ENCODE measurements at regions not wholly inside any gene's neighbourhood (a gene's known extent, or its start where the extent isn't known, plus 50 kb on each side); places are given as distances from the start of the nearest gene placed in this dataset.

- H3K4me1 ChIP-seq: no peaks in the 10 kb centered on the region
- H3K27me3 ChIP-seq: no peaks in the 10 kb centered on the region
- no peaks in the 10 kb centered on the region for H3K9me3 ChIP-seq
- no peak for ATAC-seq
- no peak for TF ChIP-seq POLR2A (IDR thresholded peaks at IDR 0.05)
- no peak for TF ChIP-seq CTCF (IDR thresholded peaks at IDR 0.05)
- no peaks in the 10 kb centered on the region for H3K36me3 ChIP-seq (replicated peaks in 1 of 2; ENCODE audit: insufficient read depth in 1 of 2, low read depth in 2 of 2)
- no peak for DNase-seq
- WGBS, 2 donors: 65 to 66% methylated on average over 5 of the region's 5 CpGs
- intact Hi-C loops (cut with DNase I): no loop called here
- H3K27ac ChIP-seq: no peak overlapping the region
- H3K4me3 ChIP-seq: no peak overlapping the region
These were observed 282.2 kb upstream of the ST6GAL2 start for GRCh38 chr2:107168141-107168540.

DNA sequence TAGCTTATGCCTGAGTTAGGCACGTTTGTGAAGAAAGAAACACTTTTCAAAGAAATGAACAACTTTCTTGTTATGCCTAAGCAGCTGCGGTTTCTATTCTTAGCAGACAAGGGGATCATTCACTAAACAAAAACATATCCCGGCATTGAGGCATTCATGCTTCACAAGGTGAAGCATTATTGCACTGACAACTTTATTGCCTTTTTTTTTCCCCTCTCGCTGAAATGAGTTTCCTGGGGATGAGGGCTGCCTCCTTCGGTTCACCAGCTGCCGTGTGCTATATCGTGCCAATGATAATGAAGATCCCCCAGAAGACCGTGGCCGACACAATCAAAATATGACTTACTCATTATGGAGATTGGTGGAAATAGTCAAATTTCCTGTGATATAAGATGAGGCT, 288.2 kb upstream of the ST6GAL2 start:
- ATAC-seq: no peak
- TF ChIP-seq POLR2A (IDR thresholded peaks at IDR 0.05) (no peak), CTCF (IDR thresholded peaks at IDR 0.05) (no peak)
- H3K36me3 ChIP-seq (replicated peaks in 1 of 2; ENCODE audit: insufficient read depth in 1 of 2, low read depth in 2 of 2): no peaks in the 10 kb centered on the region
- intact Hi-C loops (cut with DNase I): no loop called here
- 56 to 70% methylated on average over 9 of the region's 9 CpGs for WGBS, 2 donors
- H3K27ac ChIP-seq: no peak overlapping the region
- no peak overlapping the region for H3K4me3 ChIP-seq
- DNase-seq: no peak
- no peaks in the 10 kb centered on the region for H3K27me3 ChIP-seq
- H3K9me3 ChIP-seq: no peaks in the 10 kb centered on the region
- H3K4me1 ChIP-seq: no peaks in the 10 kb centered on the region

GRCh38 chr2:107182981-107183380, 297.0 kb upstream of the ST6GAL2 start:
- intact Hi-C loops (cut with DNase I): no loop called here
- no peak overlapping the region for H3K4me3 ChIP-seq
- ATAC-seq (no peak), DNase-seq (no peak)
- H3K36me3 ChIP-seq (replicated peaks in 1 of 2; ENCODE audit: insufficient read depth in 1 of 2, low read depth in 2 of 2): no peaks in the 10 kb centered on the region
- 51 to 57% methylated on average over 4 of the region's 4 CpGs for WGBS, 2 donors
- no peaks in the 10 kb centered on the region for H3K4me1 ChIP-seq
- H3K9me3 ChIP-seq: no peaks in the 10 kb centered on the region
- H3K27me3 ChIP-seq: no peaks in the 10 kb centered on the region
- no peak for TF ChIP-seq CTCF (IDR thresholded peaks at IDR 0.05)
- no peak for TF ChIP-seq POLR2A (IDR thresholded peaks at IDR 0.05)
- H3K27ac ChIP-seq: no peak overlapping the region

DNA sequence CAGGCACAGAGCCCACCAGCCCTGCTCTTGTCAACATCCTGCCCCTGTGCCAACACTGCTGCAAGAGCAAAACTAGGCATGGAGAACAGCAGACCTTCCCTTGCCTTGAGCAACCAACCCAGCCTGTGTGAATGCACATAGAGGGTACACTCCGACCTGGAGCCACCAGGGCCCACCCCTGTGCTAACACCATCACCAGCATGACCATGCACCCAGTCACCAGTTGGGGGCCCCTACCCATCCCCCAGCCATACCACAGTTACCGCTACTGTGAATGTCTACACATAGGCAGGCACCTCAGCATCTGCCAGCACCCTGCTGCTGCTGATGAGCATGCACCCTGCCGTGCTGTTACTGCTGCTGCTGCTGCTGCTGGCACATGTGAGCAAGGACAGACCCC, 301.9 kb upstream of the ST6GAL2 start:
- H3K4me1 ChIP-seq: no peaks in the 10 kb centered on the region
- 47 to 50% methylated on average over 1 to 3 of the region's 3 CpGs for WGBS, 2 donors
- no peaks in the 10 kb centered on the region for H3K36me3 ChIP-seq (replicated peaks in 1 of 2; ENCODE audit: insufficient read depth in 1 of 2, low read depth in 2 of 2)
- DNase-seq (no peak), ATAC-seq (no peak)
- H3K27ac ChIP-seq: no peak overlapping the region
- intact Hi-C loops (cut with DNase I): no loop called here
- TF ChIP-seq CTCF (IDR thresholded peaks at IDR 0.05) (no peak), POLR2A (IDR thresholded peaks at IDR 0.05) (no peak)
- no peak overlapping the region for H3K4me3 ChIP-seq
- H3K9me3 ChIP-seq: no peaks in the 10 kb centered on the region
- no peaks in the 10 kb centered on the region for H3K27me3 ChIP-seq

- no peaks in the 10 kb centered on the region for H3K27me3 ChIP-seq
- 65 to 80% methylated on average over 1 to 3 of the region's 3 CpGs for WGBS, 2 donors
- TF ChIP-seq POLR2A (IDR thresholded peaks at IDR 0.05): no peak
- no peak for TF ChIP-seq CTCF (IDR thresholded peaks at IDR 0.05)
- H3K4me1 ChIP-seq: no peaks in the 10 kb centered on the region
- H3K4me3 ChIP-seq: no peak overlapping the region
- no peak overlapping the region for H3K27ac ChIP-seq
- ATAC-seq: no peak
- H3K9me3 ChIP-seq: no peaks in the 10 kb centered on the region
- no peak for DNase-seq
- H3K36me3 ChIP-seq (replicated peaks in 1 of 2; ENCODE audit: insufficient read depth in 1 of 2, low read depth in 2 of 2): no peaks in the 10 kb centered on the region
- intact Hi-C loops (cut with DNase I): no loop called here
These were observed 309.7 kb upstream of the ST6GAL2 start for GRCh38 chr2:107195631-107196030.
